Adrenal gland (tissue), 5 donors: ENCODE measurements at regions not wholly inside any gene's neighbourhood (a gene's known extent, or its start where the extent isn't known, plus 50 kb on each side); places are given as distances from the start of the nearest gene placed in this dataset.

Experiments used
- POLR2A ChIP-seq, 2 donors: fragments of 450-650 bp; IDR thresholded peaks; one replicate each; pipeline ENCODE4 v1.6.1; 2017; ENCODE audit warnings: antibody characterized with exemption in 2 of 2, mild to moderate bottlenecking in 2 of 2, moderate library complexity in 1 of 2
- TF ChIP-seq, protein P1 (sequence below), 6 experiments: fragments of 450-650 bp in 4 of 6; fragments of 200-600 bp in 2 of 6; sonication (generic) in 1 of 6; IDR thresholded peaks; 1 replicate in 5 of 6; 2 replicates in 1 of 6; pipeline versions ENCODE4 v1.5.1 to v1.8.0; 2016 to 2021; ENCODE audit warnings: antibody characterized with exemption in 6 of 6, mild to moderate bottlenecking in 2 of 6, moderate library complexity in 1 of 6
- donor health status: DM: no; HTN: no; CAD: no.

GRCh38 chr2:209208211-209208610 is 215.6 kb upstream of the MAP2 start:
- TF ChIP-seq POLR2A (IDR thresholded peaks at IDR 0.05), result no peak
- TF ChIP-seq, protein P1, sequence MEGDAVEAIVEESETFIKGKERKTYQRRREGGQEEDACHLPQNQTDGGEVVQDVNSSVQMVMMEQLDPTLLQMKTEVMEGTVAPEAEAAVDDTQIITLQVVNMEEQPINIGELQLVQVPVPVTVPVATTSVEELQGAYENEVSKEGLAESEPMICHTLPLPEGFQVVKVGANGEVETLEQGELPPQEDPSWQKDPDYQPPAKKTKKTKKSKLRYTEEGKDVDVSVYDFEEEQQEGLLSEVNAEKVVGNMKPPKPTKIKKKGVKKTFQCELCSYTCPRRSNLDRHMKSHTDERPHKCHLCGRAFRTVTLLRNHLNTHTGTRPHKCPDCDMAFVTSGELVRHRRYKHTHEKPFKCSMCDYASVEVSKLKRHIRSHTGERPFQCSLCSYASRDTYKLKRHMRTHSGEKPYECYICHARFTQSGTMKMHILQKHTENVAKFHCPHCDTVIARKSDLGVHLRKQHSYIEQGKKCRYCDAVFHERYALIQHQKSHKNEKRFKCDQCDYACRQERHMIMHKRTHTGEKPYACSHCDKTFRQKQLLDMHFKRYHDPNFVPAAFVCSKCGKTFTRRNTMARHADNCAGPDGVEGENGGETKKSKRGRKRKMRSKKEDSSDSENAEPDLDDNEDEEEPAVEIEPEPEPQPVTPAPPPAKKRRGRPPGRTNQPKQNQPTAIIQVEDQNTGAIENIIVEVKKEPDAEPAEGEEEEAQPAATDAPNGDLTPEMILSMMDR (IDR thresholded peaks at IDR 0.05), result peak; percentile 53 to 77 (median 70)
